HEK293 (cell line): ENCODE measurements at regions not wholly inside any gene's neighbourhood (a gene's known extent, or its start where the extent isn't known, plus 50 kb on each side); places are given as distances from the start of the nearest gene placed in this dataset.

Experiments
- KLF16 ChIP-seq: fragments of 450-650 bp; formaldehyde crosslinking; IDR thresholded peaks from 2 replicates; pipeline ENCODE4 v1.5.1; 2017; ENCODE audit warnings: missing biosample characterization, missing genetic modification characterization
- MEIS1 ChIP-seq: sonication (generic); formaldehyde crosslinking; IDR thresholded peaks from 2 replicates; pipeline ENCODE4 v1.8.1; 2022; ENCODE audit warnings: missing genetic modification reagents, mild to moderate bottlenecking, borderline replicate concordance
- ZNF112 ChIP-seq: fragments of 450-650 bp; formaldehyde crosslinking; IDR thresholded peaks from 2 replicates; pipeline ENCODE4 v1.5.0; 2017; ENCODE audit warnings: missing biosample characterization, missing genetic modification characterization
- ZNF274 ChIP-seq, 2 experiments: fragments of 200-500 bp in 1 of 2; fragments of 450-650 bp in 1 of 2; sonication (Bioruptor generic) in 1 of 2; formaldehyde crosslinking in 1 of 2; IDR thresholded peaks; 2 replicates each; pipeline versions ENCODE4 v1.5.1 to v1.6.1; 2014 to 2016; ENCODE audit warnings: borderline replicate concordance in 1 of 2, inconsistent platforms in 1 of 2, low read length in 1 of 2, missing biosample characterization in 1 of 2, missing genetic modification characterization in 1 of 2
- ZNF600 ChIP-seq: fragments of 450-650 bp; formaldehyde crosslinking; IDR thresholded peaks from 2 replicates; pipeline ENCODE4 v1.5.1; 2016; ENCODE audit warnings: missing biosample characterization, missing genetic modification characterization
- ZNF707 ChIP-seq: fragments of 450-650 bp; formaldehyde crosslinking; IDR thresholded peaks from 2 replicates; pipeline ENCODE4 v1.5.1; 2016; ENCODE audit warnings: missing biosample characterization, missing genetic modification characterization
- TF ChIP-seq, protein P1 (sequence below): fragments of 450-650 bp; formaldehyde crosslinking; IDR thresholded peaks from 2 replicates; pipeline ENCODE4 v1.5.1; 2016; ENCODE audit warnings: missing biosample characterization, missing genetic modification characterization
- TF ChIP-seq, protein P2 (sequence below): fragments of 450-650 bp; formaldehyde crosslinking; IDR thresholded peaks from 2 replicates; pipeline ENCODE4 v1.5.1; 2016; ENCODE audit warnings: missing biosample characterization, missing genetic modification characterization
- TF ChIP-seq, protein P3 (sequence below): sonication (generic); formaldehyde crosslinking; IDR thresholded peaks from 2 replicates; pipeline ENCODE4 v1.8.1; 2022; ENCODE audit warnings: mild to moderate bottlenecking, moderate library complexity, missing genetic modification reagents
- TF ChIP-seq, protein P4 (sequence below): fragments of 450-650 bp; formaldehyde crosslinking; IDR thresholded peaks from 2 replicates; pipeline ENCODE4 v1.5.1; 2016; ENCODE audit warnings: missing biosample characterization, missing genetic modification characterization, low read depth

DNA sequence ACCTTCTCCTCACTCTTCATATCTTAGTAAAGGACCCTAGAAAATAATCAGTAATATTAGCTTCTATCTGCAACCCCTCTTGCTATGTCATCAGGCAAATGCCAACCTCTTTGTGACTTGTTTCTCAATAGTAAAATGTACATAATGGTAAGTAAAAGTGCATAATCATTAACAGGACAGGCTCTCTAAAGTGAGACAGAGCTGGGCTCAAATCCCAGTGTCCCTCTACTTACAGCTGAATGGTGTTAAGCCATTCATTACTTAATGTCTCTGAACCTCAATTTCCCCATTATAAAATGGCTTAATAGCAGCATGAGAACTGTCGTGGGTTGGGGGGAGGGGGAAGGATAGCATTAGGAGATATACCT lies 62.6 kb upstream of the ATP11B start:
- TF ChIP-seq, protein P1, sequence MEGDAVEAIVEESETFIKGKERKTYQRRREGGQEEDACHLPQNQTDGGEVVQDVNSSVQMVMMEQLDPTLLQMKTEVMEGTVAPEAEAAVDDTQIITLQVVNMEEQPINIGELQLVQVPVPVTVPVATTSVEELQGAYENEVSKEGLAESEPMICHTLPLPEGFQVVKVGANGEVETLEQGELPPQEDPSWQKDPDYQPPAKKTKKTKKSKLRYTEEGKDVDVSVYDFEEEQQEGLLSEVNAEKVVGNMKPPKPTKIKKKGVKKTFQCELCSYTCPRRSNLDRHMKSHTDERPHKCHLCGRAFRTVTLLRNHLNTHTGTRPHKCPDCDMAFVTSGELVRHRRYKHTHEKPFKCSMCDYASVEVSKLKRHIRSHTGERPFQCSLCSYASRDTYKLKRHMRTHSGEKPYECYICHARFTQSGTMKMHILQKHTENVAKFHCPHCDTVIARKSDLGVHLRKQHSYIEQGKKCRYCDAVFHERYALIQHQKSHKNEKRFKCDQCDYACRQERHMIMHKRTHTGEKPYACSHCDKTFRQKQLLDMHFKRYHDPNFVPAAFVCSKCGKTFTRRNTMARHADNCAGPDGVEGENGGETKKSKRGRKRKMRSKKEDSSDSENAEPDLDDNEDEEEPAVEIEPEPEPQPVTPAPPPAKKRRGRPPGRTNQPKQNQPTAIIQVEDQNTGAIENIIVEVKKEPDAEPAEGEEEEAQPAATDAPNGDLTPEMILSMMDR (tag by site-specific recombination): no peak
- no peak for TF ChIP-seq ZNF274 (IDR thresholded peaks at IDR 0.05; ENCODE audit: low read length)
- TF ChIP-seq ZNF274 (tag by site-specific recombination; IDR thresholded peaks at IDR 0.05; ENCODE audit: borderline replicate concordance): no peak
- no peak for TF ChIP-seq ZNF600 (tag by site-specific recombination)
- TF ChIP-seq, protein P2, sequence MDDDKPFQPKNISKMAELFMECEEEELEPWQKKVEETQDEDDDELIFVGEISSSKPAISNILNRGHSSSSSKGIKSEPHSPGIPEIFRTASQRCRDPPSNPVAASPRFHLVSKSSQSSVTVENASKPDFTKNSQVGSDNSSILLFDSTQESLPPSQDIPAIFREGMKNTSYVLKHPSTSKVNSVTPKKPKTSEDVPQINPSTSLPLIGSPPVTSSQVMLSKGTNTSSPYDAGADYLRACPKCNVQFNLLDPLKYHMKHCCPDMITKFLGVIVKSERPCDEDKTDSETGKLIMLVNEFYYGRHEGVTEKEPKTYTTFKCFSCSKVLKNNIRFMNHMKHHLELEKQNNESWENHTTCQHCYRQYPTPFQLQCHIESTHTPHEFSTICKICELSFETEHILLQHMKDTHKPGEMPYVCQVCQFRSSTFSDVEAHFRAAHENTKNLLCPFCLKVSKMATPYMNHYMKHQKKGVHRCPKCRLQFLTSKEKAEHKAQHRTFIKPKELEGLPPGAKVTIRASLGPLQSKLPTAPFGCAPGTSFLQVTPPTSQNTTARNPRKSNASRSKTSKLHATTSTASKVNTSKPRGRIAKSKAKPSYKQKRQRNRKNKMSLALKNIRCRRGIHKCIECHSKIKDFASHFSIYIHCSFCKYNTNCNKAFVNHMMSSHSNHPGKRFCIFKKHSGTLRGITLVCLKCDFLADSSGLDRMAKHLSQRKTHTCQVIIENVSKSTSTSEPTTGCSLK (tag by site-specific recombination): no peak
- TF ChIP-seq, protein P3, sequence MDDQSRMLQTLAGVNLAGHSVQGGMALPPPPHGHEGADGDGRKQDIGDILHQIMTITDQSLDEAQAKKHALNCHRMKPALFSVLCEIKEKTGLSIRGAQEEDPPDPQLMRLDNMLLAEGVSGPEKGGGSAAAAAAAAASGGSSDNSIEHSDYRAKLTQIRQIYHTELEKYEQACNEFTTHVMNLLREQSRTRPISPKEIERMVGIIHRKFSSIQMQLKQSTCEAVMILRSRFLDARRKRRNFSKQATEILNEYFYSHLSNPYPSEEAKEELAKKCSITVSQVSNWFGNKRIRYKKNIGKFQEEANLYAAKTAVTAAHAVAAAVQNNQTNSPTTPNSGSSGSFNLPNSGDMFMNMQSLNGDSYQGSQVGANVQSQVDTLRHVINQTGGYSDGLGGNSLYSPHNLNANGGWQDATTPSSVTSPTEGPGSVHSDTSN (CRISPR knock-in tag): no peak
- no peak for TF ChIP-seq ZNF112 (tag by site-specific recombination)
- TF ChIP-seq, protein P4, sequence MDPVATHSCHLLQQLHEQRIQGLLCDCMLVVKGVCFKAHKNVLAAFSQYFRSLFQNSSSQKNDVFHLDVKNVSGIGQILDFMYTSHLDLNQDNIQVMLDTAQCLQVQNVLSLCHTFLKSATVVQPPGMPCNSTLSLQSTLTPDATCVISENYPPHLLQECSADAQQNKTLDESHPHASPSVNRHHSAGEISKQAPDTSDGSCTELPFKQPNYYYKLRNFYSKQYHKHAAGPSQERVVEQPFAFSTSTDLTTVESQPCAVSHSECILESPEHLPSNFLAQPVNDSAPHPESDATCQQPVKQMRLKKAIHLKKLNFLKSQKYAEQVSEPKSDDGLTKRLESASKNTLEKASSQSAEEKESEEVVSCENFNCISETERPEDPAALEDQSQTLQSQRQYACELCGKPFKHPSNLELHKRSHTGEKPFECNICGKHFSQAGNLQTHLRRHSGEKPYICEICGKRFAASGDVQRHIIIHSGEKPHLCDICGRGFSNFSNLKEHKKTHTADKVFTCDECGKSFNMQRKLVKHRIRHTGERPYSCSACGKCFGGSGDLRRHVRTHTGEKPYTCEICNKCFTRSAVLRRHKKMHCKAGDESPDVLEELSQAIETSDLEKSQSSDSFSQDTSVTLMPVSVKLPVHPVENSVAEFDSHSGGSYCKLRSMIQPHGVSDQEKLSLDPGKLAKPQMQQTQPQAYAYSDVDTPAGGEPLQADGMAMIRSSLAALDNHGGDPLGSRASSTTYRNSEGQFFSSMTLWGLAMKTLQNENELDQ: no peak
- TF ChIP-seq MEIS1 (CRISPR knock-in tag): no peak
- no peak for TF ChIP-seq ZNF707 (tag by site-specific recombination)
- TF ChIP-seq KLF16 (tag by site-specific recombination): no peak
